Transverse colon (tissue), 3 donors: ENCODE measurements at regions not wholly inside any gene's neighbourhood (a gene's known extent, or its start where the extent isn't known, plus 50 kb on each side); places are given as distances from the start of the nearest gene placed in this dataset.

Experiments used
- CTCF ChIP-seq, 5 experiments: fragments of 200-600 bp in 3 of 5; fragments of 450-650 bp in 2 of 5; sonication (generic) in 3 of 5; IDR thresholded peaks; 1 replicate in 2 of 5; 2 replicates in 3 of 5; pipeline ENCODE4 v1.5.1; 2016 to 2017; ENCODE audit warnings: antibody characterized with exemption in 5 of 5, inconsistent platforms in 3 of 5, mild to moderate bottlenecking in 2 of 5, moderate library complexity in 1 of 5
- POLR2A ChIP-seq: fragments of 450-650 bp; IDR thresholded peaks from one replicate; pipeline ENCODE4 v1.6.1; 2016; ENCODE audit warnings: antibody characterized with exemption, mild to moderate bottlenecking, moderate library complexity

- TF ChIP-seq CTCF (IDR thresholded peaks at IDR 0.05): no peak
- no peak for TF ChIP-seq POLR2A
Measured at GRCh38 chr14:54200726-54201125, 196.1 kb upstream of the CDKN3 start.
